Testis (tissue), 2 donors: ENCODE measurements at regions not wholly inside any gene's neighbourhood (a gene's known extent, or its start where the extent isn't known, plus 50 kb on each side); places are given as distances from the start of the nearest gene placed in this dataset.

Experiments used
- DNase-seq: peaks from one replicate; pipeline ENCODE4 v3.0.0-alpha.2; 2019
- H3K27ac ChIP-seq, 2 donors: fragments of 200-600 bp; sonication (generic); one replicate each; pipeline ENCODE4 v1.5.1; 2019
- H3K27me3 ChIP-seq: fragments of 200-600 bp; sonication (generic); one replicate; pipeline ENCODE4 v1.5.1; 2019
- H3K36me3 ChIP-seq: fragments of 200-600 bp; sonication (generic); one replicate; pipeline ENCODE4 v1.5.1; 2017; ENCODE audit warnings: low read depth; ENCODE audit errors: missing control alignments
- H3K4me1 ChIP-seq: fragments of 200-600 bp; sonication (generic); one replicate; pipeline ENCODE4 v1.5.1; 2019
- H3K4me3 ChIP-seq, 2 donors: fragments of 200-600 bp; sonication (generic); one replicate each; pipeline ENCODE4 v1.5.1; 2017 to 2019
- H3K9me3 ChIP-seq: fragments of 200-600 bp; sonication (generic); one replicate; pipeline ENCODE4 v1.5.1; 2017
- POLR2A ChIP-seq: fragments of 450-650 bp; IDR thresholded peaks from one replicate; pipeline ENCODE4 v1.6.1; 2017; ENCODE audit warnings: antibody characterized with exemption, mild to moderate bottlenecking, moderate library complexity
- WGBS, 2 donors: methylation state at CpG; one replicate each; pipeline ENCODE4 v1.1.5; 2018; 5-methylcytosine and 5-hydroxymethylcytosine counted together
- intact Hi-C: fragments of 100-400 bp; cut with DNase I; formaldehyde crosslinking; loops from one replicate; pipeline ENCODE4 v1.15.1; 2023; ENCODE audit warnings: low total_unique reads
- TF ChIP-seq, protein P1 (sequence below), 3 experiments: fragments of 450-650 bp in 2 of 3; fragments of 200-600 bp in 1 of 3; sonication (generic) in 1 of 3; IDR thresholded peaks; one replicate each; pipeline ENCODE4 v1.5.1; 2016 to 2019; ENCODE audit warnings: antibody characterized with exemption in 3 of 3, mild to moderate bottlenecking in 2 of 3, moderate library complexity in 1 of 3

DNA sequence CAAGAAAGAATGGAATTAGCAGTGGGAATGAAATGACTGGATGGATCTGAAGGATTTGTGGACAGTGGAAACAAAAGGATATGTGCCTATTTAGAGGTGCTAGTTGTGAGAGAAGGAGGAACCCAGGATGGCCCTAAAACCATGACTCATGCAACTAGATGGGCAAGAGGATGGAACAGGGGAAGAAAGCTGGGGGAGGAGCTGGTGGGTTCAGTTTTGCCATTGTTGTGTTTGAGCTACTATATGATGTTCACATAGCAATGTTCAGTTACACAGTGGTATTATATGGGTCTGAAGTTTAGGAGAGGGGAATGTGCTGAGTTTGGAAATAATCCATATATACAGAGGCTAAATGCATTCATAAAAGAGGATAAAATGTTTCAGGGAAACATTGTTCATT is 125.7 kb upstream of the SSTR4 start:
- Histone ChIP-seq H3K36me3 (no peaks in the 10 kb centered on the region), H3K4me1 (peaks cover 3% of the 10 kb centered on the region), H3K27ac (no peak overlapping the region), H3K4me3 (no peak overlapping the region), H3K27me3 (no peaks in the 10 kb centered on the region), H3K9me3 (no peaks in the 10 kb centered on the region)
- no peak for TF ChIP-seq POLR2A
- TF ChIP-seq, protein P1, sequence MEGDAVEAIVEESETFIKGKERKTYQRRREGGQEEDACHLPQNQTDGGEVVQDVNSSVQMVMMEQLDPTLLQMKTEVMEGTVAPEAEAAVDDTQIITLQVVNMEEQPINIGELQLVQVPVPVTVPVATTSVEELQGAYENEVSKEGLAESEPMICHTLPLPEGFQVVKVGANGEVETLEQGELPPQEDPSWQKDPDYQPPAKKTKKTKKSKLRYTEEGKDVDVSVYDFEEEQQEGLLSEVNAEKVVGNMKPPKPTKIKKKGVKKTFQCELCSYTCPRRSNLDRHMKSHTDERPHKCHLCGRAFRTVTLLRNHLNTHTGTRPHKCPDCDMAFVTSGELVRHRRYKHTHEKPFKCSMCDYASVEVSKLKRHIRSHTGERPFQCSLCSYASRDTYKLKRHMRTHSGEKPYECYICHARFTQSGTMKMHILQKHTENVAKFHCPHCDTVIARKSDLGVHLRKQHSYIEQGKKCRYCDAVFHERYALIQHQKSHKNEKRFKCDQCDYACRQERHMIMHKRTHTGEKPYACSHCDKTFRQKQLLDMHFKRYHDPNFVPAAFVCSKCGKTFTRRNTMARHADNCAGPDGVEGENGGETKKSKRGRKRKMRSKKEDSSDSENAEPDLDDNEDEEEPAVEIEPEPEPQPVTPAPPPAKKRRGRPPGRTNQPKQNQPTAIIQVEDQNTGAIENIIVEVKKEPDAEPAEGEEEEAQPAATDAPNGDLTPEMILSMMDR (IDR thresholded peaks at IDR 0.05), result no peak
- intact Hi-C loops, result no loop called here
- DNase-seq, result no peak

DNA sequence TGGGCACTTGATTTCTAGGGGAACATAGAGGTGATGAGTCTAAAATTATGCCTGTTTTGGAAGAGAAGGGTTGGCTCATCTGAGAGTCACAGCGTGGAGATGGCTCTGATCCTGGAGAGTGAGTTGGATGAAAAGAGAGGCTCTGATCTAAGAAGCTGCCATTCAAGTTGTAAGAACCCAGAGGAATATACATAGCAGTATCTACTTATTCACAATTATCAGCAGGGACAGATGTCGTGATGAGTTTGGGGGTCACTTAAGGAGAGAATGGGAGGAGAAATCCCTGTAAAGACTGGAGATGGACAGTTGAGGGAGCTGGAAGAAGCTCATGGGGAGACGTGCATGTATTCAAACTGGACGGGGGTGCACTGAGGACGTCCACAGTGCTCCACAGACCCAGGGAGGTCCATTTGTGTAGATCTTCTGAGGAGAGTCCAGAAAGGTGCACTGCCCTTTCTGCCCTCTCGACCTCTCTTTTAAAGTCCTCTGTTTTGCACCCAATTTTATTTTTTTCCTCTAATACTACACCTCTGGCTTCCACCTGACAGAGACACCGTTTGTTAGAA is 124.7 kb upstream of the SSTR4 start:
- 80 to 89% methylated on average over 7 of the region's 7 CpGs for WGBS, 2 donors
- H3K4me3 ChIP-seq, result no peak overlapping the region

DNA sequence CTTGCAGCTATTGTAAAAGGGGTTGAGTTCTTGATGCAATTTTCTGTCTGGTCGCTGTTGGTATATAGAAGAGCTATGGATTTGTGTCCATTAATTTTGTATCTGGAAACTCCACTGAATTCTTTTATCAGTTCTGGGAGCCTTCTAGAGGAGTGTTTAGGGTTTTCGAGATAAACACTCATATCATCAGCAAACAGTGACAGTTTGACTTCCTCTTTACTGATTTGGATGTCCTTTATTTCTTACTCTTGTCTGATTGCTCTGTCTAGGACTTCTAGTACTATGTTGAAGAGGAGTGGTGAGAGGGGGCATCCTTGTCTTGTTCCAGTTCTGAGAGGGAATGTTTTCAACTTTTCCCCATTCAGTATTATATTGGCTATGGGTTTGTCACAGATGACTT is 120.8 kb upstream of the SSTR4 start:
- intact Hi-C loops, result no loop called here
- H3K9me3 ChIP-seq, result no peaks in the 10 kb centered on the region
- no peaks in the 10 kb centered on the region for H3K4me1 ChIP-seq
- H3K4me3 ChIP-seq, result no peak overlapping the region
- 90% methylated on average over 2 of the region's 2 CpGs for WGBS, 2 donors
- H3K36me3 ChIP-seq, result no peaks in the 10 kb centered on the region
- H3K27me3 ChIP-seq, result no peaks in the 10 kb centered on the region
- DNase-seq, result no peak
- H3K27ac ChIP-seq, result no peak overlapping the region
- TF ChIP-seq, protein P1 (IDR thresholded peaks at IDR 0.05), result no peak
- no peak for TF ChIP-seq POLR2A

More for the DNA sequence above, 124.7 kb upstream of the SSTR4 start:
- TF ChIP-seq POLR2A, result no peak
- TF ChIP-seq, protein P1 (IDR thresholded peaks at IDR 0.05), result no peak
- Histone ChIP-seq H3K27me3 (no peaks in the 10 kb centered on the region), H3K9me3 (no peaks in the 10 kb centered on the region), H3K36me3 (no peaks in the 10 kb centered on the region), H3K4me1 (peaks cover 3% of the 10 kb centered on the region), H3K27ac (no peak overlapping the region)
- no peak for DNase-seq
- intact Hi-C loops, result no loop called here

DNA sequence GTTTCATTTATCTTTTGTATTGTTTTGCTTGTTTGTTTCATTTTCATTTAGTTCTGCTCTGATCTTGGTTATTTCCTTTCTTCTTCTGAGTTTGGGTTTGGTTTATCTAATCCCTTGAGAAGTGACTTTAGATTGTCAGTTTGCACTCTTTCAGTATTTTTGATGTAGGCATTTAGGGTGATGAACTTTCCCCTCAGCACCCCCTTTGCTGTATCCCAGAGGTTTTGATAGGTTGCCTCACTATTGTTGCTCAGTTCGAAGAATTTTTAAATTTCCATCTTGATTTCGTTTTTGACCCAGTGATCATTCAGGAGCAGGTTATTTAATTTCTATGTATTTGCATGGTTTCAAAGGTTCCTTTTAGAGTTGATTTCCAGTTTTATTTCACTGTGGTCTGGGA is 119.6 kb upstream of the SSTR4 start:
- no peak for TF ChIP-seq POLR2A
- TF ChIP-seq, protein P1 (IDR thresholded peaks at IDR 0.05), result no peak
- Histone ChIP-seq H3K36me3 (no peaks in the 10 kb centered on the region), H3K27ac (no peak overlapping the region), H3K27me3 (no peaks in the 10 kb centered on the region), H3K4me1 (no peaks in the 10 kb centered on the region), H3K4me3 (no peak overlapping the region), H3K9me3 (no peaks in the 10 kb centered on the region)
- no peak for DNase-seq
- 82 to 95% methylated on average over 2 of the region's 2 CpGs for WGBS, 2 donors
- intact Hi-C loops, result no loop called here
